H9 (cell line): ENCODE measurements at regions not wholly inside any gene's neighbourhood (a gene's known extent, or its start where the extent isn't known, plus 50 kb on each side); places are given as distances from the start of the nearest gene placed in this dataset.

Experiments
- DNase-seq: peaks from one replicate; pipeline ENCODE4 v3.0.0-alpha.2; 2017
- H2AFZ ChIP-seq: one replicate; pipeline ENCODE4 v1.6.1; 2013; ENCODE audit warnings: mild to moderate bottlenecking, low read length, control low read depth, moderate library complexity
- H2AK5ac ChIP-seq: 2 replicates; pipeline ENCODE4 v1.6.1; 2013; ENCODE audit warnings: low read length, control low read depth, mixed read lengths; ENCODE audit not compliant: insufficient read length
- H2BK120ac ChIP-seq: one replicate; pipeline ENCODE4 v1.6.1; 2013; ENCODE audit warnings: low read depth, mild to moderate bottlenecking, low read length, control low read depth, inconsistent platforms; ENCODE audit not compliant: poor library complexity, severe bottlenecking
- H2BK12ac ChIP-seq: 2 replicates; pipeline ENCODE4 v1.6.1; 2013; ENCODE audit warnings: low read length, control low read depth, mixed read lengths, low read depth; ENCODE audit not compliant: insufficient read length
- H2BK15ac ChIP-seq: 2 replicates; pipeline ENCODE4 v1.6.1; 2013; ENCODE audit warnings: low read depth, low read length, control low read depth
- H2BK20ac ChIP-seq: one replicate; pipeline ENCODE4 v1.6.1; 2013; ENCODE audit warnings: low read depth, mild to moderate bottlenecking, low read length, control low read depth, inconsistent platforms; ENCODE audit not compliant: poor library complexity, severe bottlenecking
- H2BK5ac ChIP-seq: 2 replicates; pipeline ENCODE4 v1.6.1; 2013; ENCODE audit warnings: low read length, control low read depth, mixed read lengths; ENCODE audit not compliant: insufficient read length
- H3K14ac ChIP-seq: 2 replicates; pipeline ENCODE4 v1.6.1; 2013; ENCODE audit warnings: low read length, control low read depth; ENCODE audit not compliant: insufficient read depth
- H3K18ac ChIP-seq: 2 replicates; pipeline ENCODE4 v1.6.1; 2013; ENCODE audit warnings: low read depth, mild to moderate bottlenecking, mixed read lengths, low read length, control low read depth; ENCODE audit not compliant: insufficient read length
- H3K23ac ChIP-seq: 2 replicates; pipeline ENCODE4 v1.6.1; 2013; ENCODE audit warnings: low read length, control low read depth, mixed read lengths, low read depth; ENCODE audit not compliant: insufficient read length
- H3K23me2 ChIP-seq: 2 replicates; pipeline ENCODE4 v1.6.1; 2013; ENCODE audit warnings: low read depth, mild to moderate bottlenecking, mixed read lengths, low read length, control low read depth; ENCODE audit not compliant: insufficient read length, poor library complexity, severe bottlenecking
- H3K27ac ChIP-seq: 2 replicates; pipeline ENCODE4 v1.5.1; 2013; ENCODE audit warnings: low read length, control low read depth, mixed read lengths, low read depth; ENCODE audit not compliant: insufficient read length
- H3K27me3 ChIP-seq: 2 replicates; pipeline ENCODE4 v1.6.1; 2013; ENCODE audit warnings: low read length, control low read depth, inconsistent platforms; ENCODE audit not compliant: insufficient read depth
- H3K4ac ChIP-seq: 2 replicates; pipeline ENCODE4 v1.6.1; 2013; ENCODE audit warnings: low read depth, mild to moderate bottlenecking, control low read depth, inconsistent platforms, low read length, moderate library complexity
- H3K4me1 ChIP-seq: 2 replicates; pipeline ENCODE4 v1.6.1; 2013; ENCODE audit warnings: low read length, control low read depth, inconsistent platforms; ENCODE audit not compliant: insufficient read depth
- H3K4me2 ChIP-seq: 2 replicates; pipeline ENCODE4 v1.6.1; 2013; ENCODE audit warnings: low read length, control low read depth, mixed read lengths; ENCODE audit not compliant: insufficient read length, insufficient read depth
- H3K56ac ChIP-seq: 2 replicates; pipeline ENCODE4 v1.6.1; 2013; ENCODE audit warnings: low read depth, mild to moderate bottlenecking, mixed read lengths, low read length, control low read depth; ENCODE audit not compliant: insufficient read length
- H3K79me1 ChIP-seq: 2 replicates; pipeline ENCODE4 v1.6.1; 2013; ENCODE audit warnings: low read depth, mild to moderate bottlenecking, moderate library complexity, low read length, control low read depth, inconsistent platforms; ENCODE audit not compliant: insufficient read depth, poor library complexity, severe bottlenecking
- H3K79me2 ChIP-seq: 2 replicates; pipeline ENCODE4 v1.6.1; 2013; ENCODE audit warnings: low read length, control low read depth, inconsistent platforms; ENCODE audit not compliant: insufficient read depth
- H3K9ac ChIP-seq: 2 replicates; pipeline ENCODE4 v1.6.1; 2013; ENCODE audit warnings: low read length, control low read depth, mixed read lengths; ENCODE audit not compliant: insufficient read length; ENCODE audit errors: extremely low read depth
- H3K9me3 ChIP-seq: one replicate; pipeline ENCODE4 v1.6.1; 2013; ENCODE audit warnings: low read depth, low read length, inconsistent platforms; ENCODE audit not compliant: control insufficient read depth
- H3T11ph ChIP-seq: one replicate; pipeline ENCODE4 v1.6.1; 2013; ENCODE audit warnings: mild to moderate bottlenecking, low read length, control low read depth, inconsistent platforms
- H4K20me1 ChIP-seq: one replicate; pipeline ENCODE4 v1.6.1; 2013; ENCODE audit not compliant: control insufficient read depth, insufficient read length, insufficient read depth
- H4K5ac ChIP-seq: 2 replicates; pipeline ENCODE4 v1.6.1; 2013; ENCODE audit warnings: low read depth, mild to moderate bottlenecking, mixed read lengths, low read length, control low read depth; ENCODE audit not compliant: insufficient read length
- H4K8ac ChIP-seq: replicated peaks from 2 replicates; pipeline ENCODE4 v1.6.1; 2013; ENCODE audit warnings: low read length, control low read depth, mixed read lengths, low read depth; ENCODE audit not compliant: insufficient read length
- H4K91ac ChIP-seq: 2 replicates; pipeline ENCODE4 v1.6.1; 2013; ENCODE audit warnings: low read depth, mild to moderate bottlenecking, moderate library complexity, mixed read lengths, low read length, control low read depth; ENCODE audit not compliant: insufficient read length
- H3K27ac Mint-ChIP-seq, 3 experiments: 2 replicates in 2 of 3; 3 replicates in 1 of 3; pipeline ENCODE4 v1.8.0; 2020 to 2021; ENCODE audit warnings: mixed read lengths in 3 of 3, mild to moderate bottlenecking in 1 of 3, moderate library complexity in 1 of 3
- H3K27me3 Mint-ChIP-seq: 2 replicates; pipeline ENCODE4 v1.8.0; 2021; ENCODE audit warnings: low read depth, mild to moderate bottlenecking, moderate library complexity, mixed read lengths
- H3K36me3 Mint-ChIP-seq, 3 experiments: 2 replicates in 2 of 3; 3 replicates in 1 of 3; pipeline ENCODE4 v1.8.0; 2020 to 2021; ENCODE audit warnings: low read depth in 3 of 3, mixed read lengths in 3 of 3; ENCODE audit not compliant: insufficient read depth in 1 of 3
- H3K4me1 Mint-ChIP-seq, 2 experiments: 2 replicates each; pipeline ENCODE4 v1.8.0; 2020; ENCODE audit warnings: mixed read lengths in 2 of 2
- H3K4me3 Mint-ChIP-seq, 2 experiments: 2 replicates in 1 of 2; 3 replicates in 1 of 2; pipeline ENCODE4 v1.8.0; 2020 to 2021; ENCODE audit warnings: mild to moderate bottlenecking in 2 of 2, mixed read lengths in 2 of 2, moderate library complexity in 1 of 2
- H3K9me3 Mint-ChIP-seq, 2 experiments: 2 replicates in 1 of 2; 3 replicates in 1 of 2; pipeline ENCODE4 v1.8.0; 2020; ENCODE audit warnings: mild to moderate bottlenecking in 2 of 2, mixed read lengths in 2 of 2, moderate library complexity in 1 of 2
- WGBS: extraction: QIAGEN DNeasy Blood & Tissue Kit; methylation state at CpG from one replicate; pipeline ENCODE4 v1.1.7; 2013; ENCODE audit warnings: missing lambda C conversion rate, low lambda C conversion rate, mixed read lengths; ENCODE audit not compliant: insufficient read length; ENCODE audit errors: extremely low coverage; 5-methylcytosine and 5-hydroxymethylcytosine counted together
- TF ChIP-seq, protein P1 (sequence below): fragments of 200-600 bp; sonication (generic); conservative IDR thresholded peaks from 3 replicates; pipeline ENCODE4 v1.8.0; 2021; ENCODE audit warnings: antibody characterized with exemption, mild to moderate bottlenecking

DNA sequence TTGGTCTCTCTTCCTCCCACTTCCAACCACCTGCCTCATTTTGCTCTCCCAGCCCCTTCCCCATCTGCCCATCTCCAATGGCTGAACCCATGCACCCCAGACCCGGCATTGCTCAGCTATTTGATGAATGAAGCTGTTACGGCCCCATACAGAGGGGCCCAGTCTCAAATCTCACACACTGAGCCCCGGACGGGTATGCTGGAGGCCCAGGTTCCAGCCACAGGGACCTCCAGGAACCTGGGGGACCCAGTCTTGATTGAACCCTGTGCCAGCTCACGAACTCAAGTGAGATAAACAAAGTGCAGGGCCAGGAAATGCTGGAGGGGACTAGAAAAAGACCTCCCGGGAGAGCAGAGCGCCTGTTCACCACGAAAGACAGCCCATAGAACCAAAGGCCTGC is 63.4 kb upstream of the TEX51 start:
- H3K79me1 ChIP-seq = no peaks in the 10 kb centered on the region
- H3K18ac ChIP-seq = no peak overlapping the region
- H4K5ac ChIP-seq = no peak overlapping the region
- H3K4ac ChIP-seq = no peak overlapping the region
- H3K14ac ChIP-seq = no peak overlapping the region
- no peaks in the 10 kb centered on the region for H3K79me2 ChIP-seq
- H3K4me1 ChIP-seq = no peaks in the 10 kb centered on the region
- no CpG with 5 or more reads among the region's 8 CpGs for WGBS
- H2BK20ac ChIP-seq = no peak overlapping the region
- H2AK5ac ChIP-seq = no peak overlapping the region
- H3K9me3 ChIP-seq = no peaks in the 10 kb centered on the region
- no peak overlapping the region for H3K4me3 Mint-ChIP-seq
- H4K8ac ChIP-seq = no peak overlapping the region
- H2BK12ac ChIP-seq = no peak overlapping the region
- DNase-seq = no peak
- H2BK120ac ChIP-seq = no peak overlapping the region
- no peak overlapping the region for H3K4me2 ChIP-seq
- H3K27me3 Mint-ChIP-seq = peaks cover 6% of the 10 kb centered on the region
- no peak overlapping the region for H3K27ac Mint-ChIP-seq
- TF ChIP-seq, protein P1, sequence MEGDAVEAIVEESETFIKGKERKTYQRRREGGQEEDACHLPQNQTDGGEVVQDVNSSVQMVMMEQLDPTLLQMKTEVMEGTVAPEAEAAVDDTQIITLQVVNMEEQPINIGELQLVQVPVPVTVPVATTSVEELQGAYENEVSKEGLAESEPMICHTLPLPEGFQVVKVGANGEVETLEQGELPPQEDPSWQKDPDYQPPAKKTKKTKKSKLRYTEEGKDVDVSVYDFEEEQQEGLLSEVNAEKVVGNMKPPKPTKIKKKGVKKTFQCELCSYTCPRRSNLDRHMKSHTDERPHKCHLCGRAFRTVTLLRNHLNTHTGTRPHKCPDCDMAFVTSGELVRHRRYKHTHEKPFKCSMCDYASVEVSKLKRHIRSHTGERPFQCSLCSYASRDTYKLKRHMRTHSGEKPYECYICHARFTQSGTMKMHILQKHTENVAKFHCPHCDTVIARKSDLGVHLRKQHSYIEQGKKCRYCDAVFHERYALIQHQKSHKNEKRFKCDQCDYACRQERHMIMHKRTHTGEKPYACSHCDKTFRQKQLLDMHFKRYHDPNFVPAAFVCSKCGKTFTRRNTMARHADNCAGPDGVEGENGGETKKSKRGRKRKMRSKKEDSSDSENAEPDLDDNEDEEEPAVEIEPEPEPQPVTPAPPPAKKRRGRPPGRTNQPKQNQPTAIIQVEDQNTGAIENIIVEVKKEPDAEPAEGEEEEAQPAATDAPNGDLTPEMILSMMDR = no peak
- no peak overlapping the region for H3K9ac ChIP-seq
- H3K36me3 Mint-ChIP-seq = no peaks in the 10 kb centered on the region
- H3T11ph ChIP-seq = no peak overlapping the region
- no peaks in the 10 kb centered on the region for H3K9me3 Mint-ChIP-seq
- no peak overlapping the region for H2BK5ac ChIP-seq
- no peak overlapping the region for H3K56ac ChIP-seq
- H3K27ac ChIP-seq = no peak overlapping the region
- no peak overlapping the region for H2BK15ac ChIP-seq
- no peaks in the 10 kb centered on the region for H3K27me3 ChIP-seq
- no peak overlapping the region for H3K23ac ChIP-seq
- H2AFZ ChIP-seq = no peak overlapping the region
- H3K4me1 Mint-ChIP-seq = peaks cover 6 to 22% of the 10 kb centered on the region in 2 experiments
- peaks cover 2% of the 10 kb centered on the region for H4K20me1 ChIP-seq
- no peaks in the 10 kb centered on the region for H3K23me2 ChIP-seq
- H4K91ac ChIP-seq = no peak overlapping the region
